GM12865 (cell line): ENCODE measurements at regions not wholly inside any gene's neighbourhood (a gene's known extent, or its start where the extent isn't known, plus 50 kb on each side); places are given as distances from the start of the nearest gene placed in this dataset.

Experiments used
- DNase-seq: peaks from one replicate; pipeline ENCODE4 v3.0.0; 2010; ENCODE audit warnings: low read depth
- H3K4me3 ChIP-seq: 2 replicates; pipeline ENCODE4 v1.5.1; 2011; ENCODE audit warnings: mild to moderate bottlenecking, low read depth, low read length, control low read depth
- CTCF ChIP-seq: IDR thresholded peaks from 2 replicates; pipeline ENCODE4 v1.5.1; 2011; ENCODE audit warnings: low read length, control low read depth, low read depth, inconsistent platforms; ENCODE audit not compliant: insufficient read depth; ENCODE audit errors: missing control alignments

GRCh38 chr2:184297085-184297484 is 301.2 kb upstream of the ZNF804A start:
- no peak overlapping the region for H3K4me3 ChIP-seq
- DNase-seq: no peak
- no peak for TF ChIP-seq CTCF

GRCh38 chr2:184302506-184302905 is 295.8 kb upstream of the ZNF804A start:
- H3K4me3 ChIP-seq: no peak overlapping the region
- DNase-seq: no peak
- no peak for TF ChIP-seq CTCF

- TF ChIP-seq CTCF: no peak
Observed at GRCh38 chr2:184304006-184304405, 294.3 kb upstream of the ZNF804A start.

GRCh38 chr2:184305105-184305504 is 293.2 kb upstream of the ZNF804A start:
- TF ChIP-seq CTCF: no peak
- DNase-seq: no peak
- H3K4me3 ChIP-seq: no peak overlapping the region

More at GRCh38 chr2:184304006-184304405, 294.3 kb upstream of the ZNF804A start:
- no peak overlapping the region for H3K4me3 ChIP-seq
- no peak for DNase-seq

GRCh38 chr2:184308706-184309105 is 289.6 kb upstream of the ZNF804A start:
- no peak for DNase-seq
- H3K4me3 ChIP-seq: no peak overlapping the region
- no peak for TF ChIP-seq CTCF

GRCh38 chr2:184312970-184313369 is 285.4 kb upstream of the ZNF804A start:
- TF ChIP-seq CTCF: no peak
- no peak for DNase-seq
- H3K4me3 ChIP-seq: no peak overlapping the region

- H3K4me3 ChIP-seq: no peak overlapping the region
- no peak for TF ChIP-seq CTCF
- no peak for DNase-seq
Observed at GRCh38 chr2:184314829-184315228, 283.5 kb upstream of the ZNF804A start.
